ENCODE measurements at regions not wholly inside any gene's neighbourhood (a gene's known extent, or its start where the extent isn't known, plus 50 kb on each side); places are given as distances from the start of the nearest gene placed in this dataset.

DNA sequence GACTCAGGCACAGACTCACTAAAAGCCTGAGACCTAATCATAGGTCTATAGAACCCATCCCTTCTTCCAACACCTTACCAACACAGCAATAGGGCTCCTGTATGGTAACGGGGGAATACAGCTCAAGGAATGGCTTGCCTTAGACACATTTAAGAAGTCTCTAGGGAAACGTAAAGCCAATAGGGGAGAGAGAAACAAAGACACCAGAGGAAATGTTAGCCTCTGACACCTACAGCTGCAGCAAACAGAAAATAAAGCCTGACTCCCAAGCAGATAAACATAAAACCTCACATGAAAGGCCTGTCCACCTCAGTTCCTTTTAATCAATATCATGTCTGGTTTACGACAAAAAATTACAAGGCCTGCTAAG is 51.1 kb upstream of the NCOA1 start:
- no peak for DNase-seq

DNA sequence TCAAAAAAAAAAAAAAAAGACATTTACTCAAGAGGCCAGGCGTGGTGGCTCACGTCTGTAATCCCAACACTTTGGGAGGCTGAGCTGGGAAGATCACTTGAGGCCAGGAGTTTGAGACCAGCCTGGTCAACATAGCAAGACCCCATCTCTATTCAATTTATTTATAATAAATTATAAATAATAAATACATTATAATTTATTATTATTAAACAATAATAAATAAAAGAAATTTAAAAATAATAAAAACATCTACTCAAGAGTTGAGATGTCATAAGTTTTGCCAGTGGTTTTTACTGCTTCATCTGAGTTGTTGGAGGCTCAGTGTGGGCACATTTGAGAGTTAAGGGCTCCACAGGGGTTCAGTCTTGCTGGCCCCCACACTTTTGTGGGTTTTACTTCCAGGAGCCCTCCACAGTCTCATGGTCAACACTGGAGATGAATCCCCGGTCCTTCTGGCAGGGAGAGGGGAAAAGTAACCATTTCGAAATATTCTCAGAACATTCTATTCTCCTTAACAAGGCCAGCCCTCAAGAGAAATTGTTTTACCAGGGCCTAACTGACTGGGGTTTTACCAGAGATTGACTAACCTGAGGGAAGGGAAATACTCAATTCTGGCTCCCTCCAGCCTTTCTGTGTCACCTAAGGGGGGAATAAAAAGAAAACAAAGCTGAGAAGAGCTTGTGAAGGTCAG is 51.6 kb upstream of the NCOA1 start:
- DNase-seq = no peak

DNA sequence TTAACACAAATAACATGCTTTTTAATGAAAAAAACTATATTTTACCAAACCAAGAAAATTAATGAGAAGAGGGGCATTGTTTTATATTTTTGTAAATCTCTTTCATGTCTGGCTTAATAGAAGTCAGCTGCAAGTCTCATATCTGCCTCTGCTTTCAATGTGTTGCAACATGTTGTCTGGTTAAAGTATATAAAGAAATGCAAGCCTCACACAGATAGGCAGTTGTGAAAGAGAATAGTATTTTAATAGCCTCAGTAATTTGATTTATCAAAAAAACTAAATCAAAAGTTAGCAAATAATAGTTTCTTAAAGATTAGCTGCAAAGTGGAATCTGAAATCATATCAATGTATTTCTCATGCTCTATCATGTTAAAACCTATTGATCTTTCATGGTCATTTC is 52.9 kb upstream of the NCOA1 start:
- DNase-seq = no peak

DNA sequence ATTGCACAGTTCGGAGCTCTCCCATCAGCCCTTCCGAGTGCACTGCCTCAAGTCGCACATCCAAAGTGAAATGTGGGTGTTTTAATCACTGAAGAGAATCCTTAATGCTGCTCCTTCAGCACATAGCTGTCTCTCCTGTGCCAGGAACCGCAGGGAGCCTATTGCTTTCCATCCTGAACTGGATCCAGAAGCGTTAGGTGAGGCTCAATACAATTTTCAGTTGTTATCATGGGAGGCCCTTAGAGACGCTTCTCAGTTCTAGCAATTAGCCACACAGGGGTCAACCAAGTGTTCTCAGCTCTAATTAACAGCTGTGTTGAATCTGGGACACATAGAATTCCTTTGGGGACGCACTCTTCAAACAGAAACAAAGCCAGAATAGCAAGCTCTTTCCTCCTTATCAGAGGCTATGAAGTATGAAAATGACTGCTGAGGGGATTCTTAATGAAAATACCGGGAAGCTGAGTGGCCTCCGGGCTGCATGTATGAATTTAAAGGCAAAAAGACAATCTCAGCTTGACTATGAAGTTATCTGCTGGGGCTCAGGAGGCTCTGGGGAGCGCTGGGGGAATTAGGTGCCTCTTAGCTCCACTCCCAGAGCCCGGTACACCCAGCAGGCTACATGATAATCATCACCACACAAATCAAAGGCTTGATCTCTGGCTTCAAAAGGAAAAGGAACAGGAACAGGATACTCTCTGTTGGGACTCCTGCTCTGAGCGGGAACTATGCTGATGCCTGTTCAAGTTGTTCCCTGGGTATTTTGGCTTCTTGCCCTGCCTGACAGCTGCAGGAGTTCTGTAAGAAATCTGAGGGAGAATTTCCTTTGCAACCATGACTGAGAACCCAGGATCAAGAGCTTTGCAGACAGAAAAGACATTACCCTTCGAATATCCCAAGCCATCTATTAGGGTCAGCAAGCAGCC is 55.4 kb upstream of the NCOA1 start:
- DNase-seq = peak; percentile 38

DNA sequence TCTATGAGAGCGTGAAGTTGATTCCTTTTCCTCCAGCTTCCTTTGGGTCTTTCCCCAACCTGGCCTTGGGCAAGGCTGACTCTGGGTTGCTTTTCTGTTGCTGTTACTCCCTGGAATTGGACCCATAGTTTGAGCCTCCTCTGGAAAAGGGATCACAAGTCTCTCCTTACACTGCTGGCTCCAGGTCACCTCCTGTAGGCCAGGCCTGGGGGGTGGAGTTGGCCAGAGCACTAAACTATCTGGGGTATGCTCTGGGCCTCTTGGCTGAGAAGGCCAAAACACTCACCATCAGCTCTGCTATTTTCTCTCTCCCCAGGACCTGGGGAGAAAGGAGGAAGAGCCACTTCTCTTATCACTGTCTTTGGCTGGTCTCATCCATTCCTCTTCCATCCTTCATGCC is 56.5 kb upstream of the NCOA1 start:
- no peak for DNase-seq

DNA sequence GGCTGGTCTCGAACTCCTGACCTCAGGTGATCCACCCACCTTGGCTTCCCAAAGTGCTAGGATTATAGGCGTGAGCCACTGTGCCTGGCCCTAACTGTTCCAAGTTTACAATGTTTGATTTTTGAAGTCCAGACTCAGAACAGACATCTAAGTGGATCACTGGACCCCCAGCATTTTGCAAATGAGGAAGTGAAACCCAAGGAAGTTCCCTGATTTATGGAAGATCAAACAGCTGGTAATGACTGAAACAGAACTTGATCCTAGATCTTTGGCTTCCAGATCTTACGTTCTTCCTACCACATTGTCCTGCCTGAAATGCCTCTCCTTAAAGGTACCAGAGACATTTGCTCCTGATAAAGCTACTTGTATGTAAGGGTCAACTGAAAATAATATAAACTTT is 58.3 kb upstream of the NCOA1 start:
- DNase-seq = no peak

DNA sequence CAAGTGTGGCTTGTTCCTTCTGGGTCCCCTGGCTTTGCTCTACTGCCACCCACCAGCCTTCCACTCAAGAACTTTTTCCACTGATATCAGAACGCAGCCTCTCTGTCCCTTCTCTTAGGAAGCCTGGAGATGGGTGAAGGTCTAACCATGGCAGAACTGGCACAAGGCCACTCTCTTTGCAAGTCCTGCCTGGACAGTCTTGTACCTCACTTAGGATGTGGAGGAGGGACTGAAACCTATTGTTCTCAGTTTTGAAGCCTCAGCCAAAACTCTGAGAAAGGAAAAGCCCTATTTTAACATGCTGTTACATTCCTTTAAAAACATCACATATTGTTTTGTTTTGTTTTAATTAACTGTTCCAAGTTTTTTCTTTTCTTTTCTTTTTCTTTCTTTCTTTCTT is 58.9 kb upstream of the NCOA1 start:
- DNase-seq = no peak

DNA sequence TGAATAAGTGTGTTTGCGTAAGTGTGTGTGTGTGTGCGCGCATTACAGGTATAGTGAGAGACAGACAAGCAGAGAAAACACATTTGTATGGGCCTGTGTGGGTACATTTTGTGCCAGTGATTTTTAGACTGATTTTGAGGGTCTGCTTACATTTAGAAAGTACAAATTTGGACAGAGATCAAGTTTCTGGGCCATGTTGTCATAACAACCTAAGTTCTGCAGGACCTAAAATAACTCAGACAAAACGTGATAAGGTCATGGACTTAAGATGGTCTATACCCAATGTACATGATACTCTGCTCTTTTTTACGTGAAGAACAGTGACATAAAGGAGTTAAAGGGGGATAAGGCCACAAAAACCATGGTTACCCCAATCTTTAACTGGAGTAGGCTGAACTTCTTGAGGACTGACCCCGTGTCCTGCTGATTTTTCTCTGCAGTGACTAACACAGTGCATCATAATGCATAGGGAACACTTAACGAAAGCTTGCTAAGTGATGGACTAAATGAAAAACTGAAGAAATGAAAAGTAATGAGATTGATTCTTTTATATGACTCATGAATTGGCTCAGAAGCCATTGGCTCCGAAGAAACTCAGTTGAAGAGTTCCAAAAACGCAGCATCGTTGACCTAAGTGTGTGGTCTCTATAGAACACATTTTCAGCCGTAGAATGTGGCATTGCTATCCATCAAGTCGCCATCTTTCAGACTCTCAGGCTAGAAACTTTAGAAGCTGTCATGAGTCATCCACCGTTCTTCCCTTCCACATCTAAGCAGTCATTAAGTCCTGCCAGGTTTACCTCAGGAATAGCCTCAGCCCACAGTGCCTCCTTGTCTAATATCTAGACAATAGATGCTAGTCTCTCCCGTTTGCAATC is 61.6 kb upstream of the NCOA1 start:
- no peak for DNase-seq

DNA sequence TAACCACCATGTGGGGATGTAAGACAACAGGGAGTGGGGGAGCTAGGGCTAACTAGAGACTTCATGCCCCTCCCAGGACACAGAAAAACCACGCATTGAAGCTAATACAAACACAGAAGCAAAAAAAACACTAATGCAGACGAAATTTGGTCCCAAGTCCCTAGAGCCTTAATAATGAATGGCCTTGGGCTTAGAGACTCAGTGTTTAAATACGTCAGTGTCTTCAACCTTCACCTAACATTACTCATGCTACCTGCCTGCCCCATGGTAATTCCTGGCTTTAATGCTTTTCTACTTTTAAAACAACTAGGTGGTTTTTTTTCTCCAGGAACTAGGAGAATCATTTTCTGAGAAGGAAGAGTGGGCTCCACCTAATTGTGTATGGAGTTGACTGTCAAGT is 64.1 kb upstream of the ITSN2 start:
- no peak for DNase-seq

DNA sequence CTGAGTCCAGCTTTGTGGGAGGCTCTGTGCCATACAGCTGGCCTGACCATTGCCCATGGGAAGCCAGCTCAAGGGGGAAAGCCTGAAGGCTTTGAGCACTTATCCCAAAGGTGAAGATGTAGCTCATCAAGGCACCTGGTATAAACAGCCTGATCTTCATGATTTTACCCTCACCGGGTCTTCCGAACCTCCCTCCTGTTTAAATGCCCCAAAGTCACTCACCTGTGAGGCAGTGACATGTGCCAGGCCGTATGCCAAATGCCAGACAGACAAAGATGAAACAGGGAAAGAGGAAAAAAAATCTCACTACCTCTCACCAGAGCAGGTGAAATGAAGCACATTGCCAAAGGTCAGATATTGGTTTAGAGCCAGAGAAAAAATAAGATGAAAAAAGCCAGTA is 62.8 kb upstream of the ITSN2 start:
- no peak for DNase-seq

DNA sequence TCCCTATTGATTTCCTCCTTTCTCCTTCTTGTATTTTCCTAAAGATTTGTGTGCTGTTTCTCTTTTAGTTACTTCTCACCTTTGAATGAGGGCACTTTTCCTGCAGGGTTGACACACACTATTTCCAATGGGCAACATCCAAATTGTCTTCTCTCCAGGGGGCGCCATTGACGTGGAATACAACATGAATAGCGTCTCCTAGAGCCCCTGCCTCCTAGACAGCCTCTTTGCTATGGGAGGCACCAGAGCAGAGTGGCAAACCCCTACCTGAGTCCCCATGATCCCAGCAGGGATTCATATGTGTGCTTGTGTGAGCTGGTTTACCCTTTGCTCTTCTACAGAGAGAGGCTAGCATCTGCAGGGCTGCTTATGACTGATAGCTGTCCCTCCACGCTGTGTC is 61.3 kb upstream of the ITSN2 start:
- DNase-seq = peak; percentile 67

DNA sequence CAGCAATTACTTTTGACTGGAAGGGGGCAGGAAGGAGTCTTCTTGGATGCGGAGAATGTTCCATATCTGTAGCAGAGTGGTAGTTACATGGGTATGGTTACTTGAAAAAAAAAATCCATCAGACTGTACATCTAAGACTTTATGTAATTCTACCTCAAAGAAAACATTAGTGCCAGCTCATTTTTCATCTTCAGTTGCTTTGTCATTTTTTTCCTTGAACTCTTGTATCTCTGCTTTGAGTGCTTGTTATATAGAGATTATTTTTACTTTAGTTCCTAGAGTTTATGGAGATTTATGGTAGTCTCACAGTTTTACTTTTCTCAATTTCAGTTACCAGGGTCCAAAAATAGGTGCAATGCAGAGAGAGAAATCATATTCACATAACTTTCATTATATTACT is 60.0 kb upstream of the ITSN2 start:
- DNase-seq = no peak

DNA sequence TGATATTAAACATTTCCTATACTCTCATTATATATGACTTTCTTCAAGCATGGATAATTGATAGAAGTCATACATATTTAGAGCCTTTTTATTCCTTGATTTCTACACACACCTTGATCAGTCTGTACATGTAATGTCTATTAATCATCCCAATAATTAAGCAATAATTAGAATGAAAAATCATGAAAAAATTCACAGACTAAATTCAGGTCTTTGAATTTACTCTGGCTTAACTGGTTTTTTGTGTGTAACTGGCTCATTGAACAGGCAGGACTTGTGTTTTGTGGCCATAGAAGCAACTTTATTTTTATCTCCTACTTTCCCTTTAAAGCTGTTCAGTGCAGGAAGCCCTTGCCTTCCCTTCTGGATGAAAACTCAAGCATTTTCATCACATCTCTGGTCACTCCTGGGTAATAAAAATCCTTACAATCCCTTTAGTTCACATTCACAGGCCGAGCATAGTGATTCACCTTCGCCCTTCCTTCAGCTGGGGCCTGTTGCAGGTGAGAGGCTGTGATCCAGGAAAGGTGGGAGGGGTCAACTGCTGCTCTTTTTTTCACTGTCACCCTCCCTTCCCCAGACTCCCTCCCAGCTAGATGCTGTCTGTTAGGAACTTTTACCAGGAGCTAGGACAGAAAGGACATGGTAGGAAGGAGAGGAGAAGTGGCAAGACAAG is 58.0 kb upstream of the ITSN2 start:
- no peak for DNase-seq

DNA sequence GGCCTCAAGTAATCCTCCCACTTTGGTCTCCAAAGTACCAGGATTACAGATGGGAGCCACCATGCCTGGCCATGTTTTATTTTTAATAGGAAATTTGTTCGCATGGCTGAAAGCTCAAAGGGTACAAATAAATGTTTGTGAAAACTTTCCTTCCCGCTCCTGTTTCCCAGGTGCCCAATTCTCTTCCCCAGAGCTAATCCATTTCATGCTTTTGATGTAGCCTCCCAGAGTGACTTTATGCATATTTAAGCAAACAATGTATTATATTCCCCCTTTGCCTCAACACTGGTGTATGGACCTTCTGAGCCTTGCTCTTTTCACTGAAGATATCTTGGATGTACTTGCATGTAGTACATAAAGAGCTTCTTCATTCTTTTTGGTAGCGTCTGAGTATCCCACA is 52.5 kb upstream of the ITSN2 start:
- no peak for DNase-seq

DNA sequence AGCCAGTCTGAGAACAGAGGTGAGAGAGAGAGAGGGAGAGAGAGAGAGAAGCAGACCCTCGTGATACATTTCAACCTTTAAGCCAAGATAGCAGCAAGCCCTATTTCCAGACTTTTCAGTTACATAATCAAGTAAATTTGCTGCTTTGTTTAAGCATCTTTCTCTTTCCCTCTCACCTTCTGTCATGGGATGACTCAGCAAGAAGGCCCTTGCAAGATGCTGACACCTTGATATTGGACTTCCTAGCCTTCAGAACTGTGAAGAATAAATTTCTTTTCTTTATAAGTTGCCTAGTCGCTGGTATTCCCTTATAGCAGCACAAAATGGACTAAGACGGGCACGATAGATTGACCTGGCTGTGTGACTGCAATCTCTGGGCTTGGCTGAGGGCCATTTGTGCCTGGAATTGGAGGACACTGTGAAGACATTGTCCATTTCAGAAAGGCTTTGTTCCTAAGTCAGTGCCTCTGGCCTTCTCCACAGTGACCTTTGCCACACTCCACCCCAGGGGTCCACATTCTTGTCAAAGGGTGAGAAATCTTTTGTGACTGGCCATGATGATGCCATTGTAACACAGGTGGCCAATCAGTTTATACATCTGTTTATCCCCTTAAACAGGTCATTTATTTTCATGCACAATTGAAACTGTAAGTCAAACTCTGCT is 51.3 kb upstream of the ITSN2 start:
- DNase-seq = no peak

DNA sequence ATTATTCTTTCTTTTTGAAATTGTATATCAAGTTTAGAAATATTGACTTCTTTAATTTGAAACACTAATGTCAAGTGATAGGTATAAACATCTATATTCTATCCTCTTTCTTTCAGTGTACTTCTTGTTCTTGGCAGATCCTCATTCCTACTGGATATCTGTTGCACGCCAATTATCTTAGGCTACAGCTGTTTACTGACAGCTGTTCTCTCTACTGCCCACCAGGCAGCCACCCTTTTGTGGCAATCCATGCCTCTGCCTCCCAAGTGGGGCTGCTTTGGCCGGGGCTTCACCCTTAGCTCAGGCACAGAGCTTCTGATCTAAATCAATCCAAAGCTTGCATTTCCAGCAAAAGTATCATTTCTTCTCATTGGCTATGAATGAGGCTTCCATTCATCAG is 50.6 kb upstream of the ITSN2 start:
- no peak for DNase-seq

DNA sequence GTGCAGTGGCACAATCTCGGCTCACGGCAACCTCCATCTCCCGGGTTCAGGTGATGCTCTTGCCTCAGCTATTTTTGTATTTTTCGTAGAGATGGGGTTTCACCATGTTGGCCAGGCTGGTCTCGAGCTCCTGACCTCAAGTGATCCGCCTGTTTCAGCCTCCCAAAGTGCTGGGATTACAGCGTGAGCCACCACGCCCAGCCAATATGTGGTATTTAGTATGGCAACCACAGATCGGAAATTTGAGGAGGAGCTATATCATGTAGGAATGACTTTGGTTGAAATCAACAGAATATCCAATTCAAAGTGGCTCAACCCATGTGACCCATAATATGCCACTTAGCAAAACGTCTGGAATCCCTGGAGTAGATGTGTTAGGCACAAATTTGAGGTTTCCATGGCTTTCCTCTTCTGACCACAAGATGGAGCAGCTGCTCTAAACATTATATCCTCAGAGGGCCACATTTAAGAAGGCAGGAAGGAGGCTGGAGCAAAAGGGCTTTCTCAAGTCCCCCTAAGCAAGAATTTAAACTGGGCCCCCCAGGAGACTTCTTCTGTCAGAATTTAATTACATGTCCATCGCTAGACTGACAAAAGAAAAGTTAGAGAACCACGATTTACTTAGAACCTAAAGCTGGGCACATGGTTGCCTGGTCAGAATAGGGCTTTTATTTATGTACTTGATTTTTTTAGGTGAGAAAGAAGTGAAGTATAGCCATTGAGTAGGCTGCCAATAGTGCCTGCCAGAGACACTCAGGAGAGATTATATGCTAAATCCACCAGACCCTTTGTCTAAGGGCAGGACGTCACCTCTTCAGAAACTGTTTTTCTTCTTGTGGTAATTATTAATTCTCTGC is 49.6 kb upstream of the ITSN2 start:
- peak; percentile 84 for DNase-seq
